Amygdala (tissue), 56 donors: ENCODE measurements at regions not wholly inside any gene's neighbourhood (a gene's known extent, or its start where the extent isn't known, plus 50 kb on each side); places are given as distances from the start of the nearest gene placed in this dataset.

Experiments used
- DNase-seq, 56 donors: peaks; one replicate each; lab custom pipeline; 2025; lab: John Stamatoyannopoulos, UW

GRCh38 chr4:67236788-67237187 lies 308.5 kb downstream of the CENPC start:
- no peak for DNase-seq

- DNase-seq: no peak
Observed at GRCh38 chr4:67236318-67236717, 309.0 kb downstream of the CENPC start.

GRCh38 chr4:67234296-67234695 lies 311.0 kb downstream of the CENPC start:
- DNase-seq: no peak

- DNase-seq: no peak
Observed at GRCh38 chr4:67229148-67229547, 316.2 kb downstream of the CENPC start.

GRCh38 chr4:67220861-67221260 lies 324.4 kb downstream of the CENPC start:
- DNase-seq: no peak

- DNase-seq: no peak
Observed at GRCh38 chr4:67218883-67219282, 326.4 kb downstream of the CENPC start.

- peak in 7 of 56 donors; percentile 0 to 21 (median 4) for DNase-seq
Observed at GRCh38 chr4:67207941-67208441, 337.3 kb downstream of the CENPC start.

- no peak for DNase-seq
Observed at GRCh38 chr4:67204441-67204840, 340.9 kb downstream of the CENPC start.

GRCh38 chr4:67201334-67201733 lies 344.0 kb downstream of the CENPC start:
- no peak for DNase-seq

GRCh38 chr4:67198727-67199126 lies 346.6 kb downstream of the CENPC start:
- DNase-seq: no peak

GRCh38 chr4:67167849-67168248 lies 377.5 kb downstream of the CENPC start:
- DNase-seq: no peak

- no peak for DNase-seq
Observed at GRCh38 chr4:67162690-67163089, 382.6 kb downstream of the CENPC start.

GRCh38 chr4:67161311-67161710 lies 384.0 kb downstream of the CENPC start:
- DNase-seq: no peak

GRCh38 chr4:67160394-67160793 lies 384.9 kb downstream of the CENPC start:
- DNase-seq: no peak

- no peak for DNase-seq
Observed at GRCh38 chr4:67158666-67159065, 386.6 kb downstream of the CENPC start.

GRCh38 chr4:67152976-67153375 lies 392.3 kb downstream of the CENPC start:
- DNase-seq: no peak

- DNase-seq: peak in 1 of 56 donors; percentile 0
Observed at GRCh38 chr4:67151376-67152343, 393.6 kb downstream of the CENPC start.

GRCh38 chr4:67141586-67141985 lies 403.7 kb downstream of the CENPC start:
- DNase-seq: no peak

GRCh38 chr4:67134616-67135015 lies 410.7 kb downstream of the CENPC start:
- DNase-seq: no peak

GRCh38 chr4:67133162-67133561 lies 412.1 kb downstream of the CENPC start:
- no peak for DNase-seq

- no peak for DNase-seq
Observed at GRCh38 chr4:67131224-67131623, 414.1 kb downstream of the CENPC start.

GRCh38 chr4:67130411-67130810 lies 414.9 kb downstream of the CENPC start:
- no peak for DNase-seq
